Spinal cord (tissue), 9 donors: ENCODE measurements at regions not wholly inside any gene's neighbourhood (a gene's known extent, or its start where the extent isn't known, plus 50 kb on each side); places are given as distances from the start of the nearest gene placed in this dataset.

Source experiments
- DNase-seq, 6 donors: peaks; one replicate each; pipeline versions ENCODE4 v3.0.0 to v3.0.0-alpha.2; 2013 to 2015; ENCODE audit warnings: low spot score in 6 of 6, low read depth in 4 of 6
- H3K27ac ChIP-seq: one replicate; pipeline ENCODE4 v1.5.1; 2013; ENCODE audit warnings: low read depth, low read length, control low read depth
- H3K27me3 ChIP-seq: one replicate; pipeline ENCODE4 v1.6.1; 2013; ENCODE audit warnings: low read length; ENCODE audit not compliant: control insufficient read depth, insufficient read depth
- H3K36me3 ChIP-seq: one replicate; pipeline ENCODE4 v1.6.1; 2013; ENCODE audit warnings: low read length; ENCODE audit not compliant: control insufficient read depth, insufficient read depth
- H3K4me1 ChIP-seq: one replicate; pipeline ENCODE4 v1.6.1; 2013; ENCODE audit warnings: low read length; ENCODE audit not compliant: control insufficient read depth, insufficient read depth
- H3K4me3 ChIP-seq: one replicate; pipeline ENCODE4 v1.5.1; 2013; ENCODE audit warnings: low read depth, low read length, control low read depth
- H3K9me3 ChIP-seq: one replicate; pipeline ENCODE4 v1.6.1; 2013; ENCODE audit warnings: low read length; ENCODE audit not compliant: control insufficient read depth, insufficient read depth
- WGBS: methylation state at CpG from one replicate; pipeline ENCODE4 v1.1.5; 2013; ENCODE audit warnings: missing lambda C conversion rate; ENCODE audit not compliant: insufficient coverage; 5-methylcytosine and 5-hydroxymethylcytosine counted together
- donor health status: healthy.

DNA sequence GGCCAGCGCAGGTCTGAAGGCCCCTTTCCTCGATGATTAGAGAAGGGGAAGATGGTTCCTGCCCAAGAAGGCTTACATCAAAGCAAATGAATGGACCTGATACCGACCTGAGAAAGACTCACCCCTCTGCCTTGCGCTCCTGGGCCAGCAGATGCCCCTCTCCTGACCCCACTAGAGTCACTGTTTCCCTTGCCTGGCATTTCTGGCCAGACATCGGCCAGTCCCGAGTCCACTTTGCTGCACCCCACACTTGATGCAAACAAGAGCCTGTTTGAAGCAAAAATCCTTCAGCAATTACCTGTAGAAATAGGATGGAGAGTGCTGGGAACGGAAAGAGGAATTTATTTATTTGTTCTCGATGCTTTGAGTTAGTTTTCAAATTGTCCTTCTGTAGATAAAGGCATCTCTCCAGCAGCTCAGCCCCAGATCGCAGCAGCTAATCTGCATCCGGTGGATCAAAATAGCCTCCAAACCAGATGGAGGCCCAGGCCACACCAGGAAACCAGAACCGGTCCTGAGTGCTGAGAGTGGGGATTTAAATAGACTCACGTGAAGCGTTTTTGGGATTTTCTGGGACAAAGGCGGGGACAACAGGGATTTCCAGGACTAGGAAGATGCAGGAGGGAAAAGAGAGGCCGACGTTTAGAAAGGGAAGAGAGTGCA lies 148.6 kb downstream of the TRIM29 start:
- peak in 1 of 6 donors; percentile 46 for DNase-seq
- no peaks in the 10 kb centered on the region for H3K27me3 ChIP-seq
- H3K9me3 ChIP-seq, result no peaks in the 10 kb centered on the region
- H3K4me3 ChIP-seq, result no peak overlapping the region
- peaks cover 19% of the 10 kb centered on the region for H3K4me1 ChIP-seq
- H3K27ac ChIP-seq, result no peak overlapping the region
- WGBS, result 78% methylated on average over 13 of the region's 16 CpGs
- no peaks in the 10 kb centered on the region for H3K36me3 ChIP-seq

DNA sequence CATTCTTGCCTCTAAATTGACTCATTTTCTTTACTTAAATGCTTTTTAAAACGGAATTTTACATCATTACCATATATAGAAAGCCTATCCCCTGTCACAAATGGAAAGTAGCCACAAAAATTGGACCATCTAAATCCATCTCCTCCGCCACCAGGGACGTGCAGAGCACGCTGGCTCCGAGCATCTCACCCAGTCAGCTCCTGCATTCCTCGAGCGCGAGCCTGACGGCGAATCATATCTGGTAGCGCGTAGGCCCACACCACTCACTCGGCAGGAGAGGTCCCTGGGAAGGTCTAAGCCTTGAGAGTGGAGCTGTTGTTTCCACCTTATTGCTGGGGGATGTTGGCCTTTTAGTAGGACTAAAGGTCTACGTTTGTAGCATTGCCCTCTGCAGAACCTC lies 152.4 kb downstream of the TRIM29 start:
- Histone ChIP-seq H3K27ac (no peak overlapping the region), H3K9me3 (no peaks in the 10 kb centered on the region), H3K27me3 (no peaks in the 10 kb centered on the region), H3K4me1 (peaks cover 22% of the 10 kb centered on the region), H3K36me3 (no peaks in the 10 kb centered on the region), H3K4me3 (no peak overlapping the region)
- no peak for DNase-seq
- WGBS, result 93% methylated on average over 14 of the region's 14 CpGs

- no CpG with 5 or more reads among the region's 8 CpGs for WGBS
- Histone ChIP-seq H3K4me3 (no peak overlapping the region), H3K27ac (no peak overlapping the region), H3K9me3 (no peaks in the 10 kb centered on the region), H3K4me1 (peaks cover 13% of the 10 kb centered on the region), H3K36me3 (no peaks in the 10 kb centered on the region), H3K27me3 (no peaks in the 10 kb centered on the region)
- no peak for DNase-seq
Measured at GRCh38 chr11:119983816-119984215, 154.1 kb downstream of the TRIM29 start.

DNA sequence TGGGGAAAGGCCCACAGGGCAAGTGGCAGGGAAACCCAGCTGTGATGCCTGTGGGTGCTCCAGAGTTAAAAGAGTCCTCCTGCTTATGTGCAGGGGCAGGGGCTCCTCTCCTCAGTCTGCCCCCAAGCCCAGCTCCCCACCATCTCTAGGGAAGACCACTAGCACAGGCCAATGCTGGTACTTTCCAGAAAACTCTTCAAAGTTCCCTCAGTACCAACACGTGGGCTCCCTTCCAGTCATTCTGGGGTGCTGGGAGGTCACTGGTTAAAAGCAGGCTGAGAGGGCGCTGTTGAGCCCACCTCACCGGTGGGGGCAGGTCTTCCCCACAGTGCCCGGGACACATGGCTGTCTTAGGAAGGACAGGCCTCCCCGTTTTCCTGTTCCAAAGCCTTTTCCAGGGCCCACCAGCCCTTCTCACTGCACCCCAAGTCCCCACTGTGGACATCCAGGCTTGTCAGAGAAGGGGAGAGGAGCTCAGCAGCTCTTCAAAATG lies 154.6 kb downstream of the TRIM29 start:
- H3K9me3 ChIP-seq, result no peaks in the 10 kb centered on the region
- H3K4me3 ChIP-seq, result no peak overlapping the region
- peaks cover 12% of the 10 kb centered on the region for H3K4me1 ChIP-seq
- H3K27me3 ChIP-seq, result no peaks in the 10 kb centered on the region
- no peaks in the 10 kb centered on the region for H3K36me3 ChIP-seq
- WGBS, result 56% methylated on average over 5 of the region's 5 CpGs
- no peak overlapping the region for H3K27ac ChIP-seq
- no peak for DNase-seq

DNA sequence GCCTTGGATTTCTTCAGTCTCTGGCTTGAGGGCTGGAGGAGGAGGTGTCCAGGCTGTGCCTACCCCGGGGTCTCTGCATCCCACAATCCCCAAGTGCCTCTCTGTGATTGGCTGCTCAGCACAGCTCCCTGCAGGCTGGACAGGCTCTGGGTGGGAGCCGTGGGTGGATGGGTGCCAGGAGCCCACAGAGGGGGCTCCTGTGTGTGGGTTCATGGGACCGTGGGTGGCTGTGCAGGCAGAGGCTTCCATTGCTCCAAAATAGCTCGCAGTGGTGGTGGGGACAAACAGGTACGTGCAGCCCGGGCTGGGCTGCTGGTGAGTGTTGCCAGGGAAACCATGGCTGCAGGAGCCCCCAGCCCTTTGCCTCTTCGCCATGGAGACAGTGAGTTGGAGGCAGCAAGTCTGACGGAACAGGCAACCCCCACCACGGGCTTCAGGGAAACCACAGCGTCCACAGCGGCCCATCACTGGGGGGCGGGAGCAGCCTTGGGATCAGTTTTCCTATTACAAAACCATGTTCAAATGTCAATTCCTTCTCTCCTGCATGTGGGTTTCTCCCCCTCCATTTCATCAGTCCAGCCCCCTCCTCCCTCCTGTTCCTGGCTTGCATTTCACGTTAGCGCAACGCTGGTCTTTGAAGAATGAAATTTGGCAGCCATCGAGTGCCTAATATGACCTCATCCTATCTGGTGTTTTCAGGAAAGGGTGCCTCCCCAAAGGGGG lies 155.2 kb downstream of the TRIM29 start:
- 31% methylated on average over 13 of the region's 16 CpGs for WGBS
- no peak overlapping the region for H3K27ac ChIP-seq
- H3K27me3 ChIP-seq, result no peaks in the 10 kb centered on the region
- no peaks in the 10 kb centered on the region for H3K9me3 ChIP-seq
- H3K36me3 ChIP-seq, result no peaks in the 10 kb centered on the region
- peaks cover 13% of the 10 kb centered on the region for H3K4me1 ChIP-seq
- no peak overlapping the region for H3K4me3 ChIP-seq
- peak in 2 of 6 donors; percentile 61 to 68 for DNase-seq

DNA sequence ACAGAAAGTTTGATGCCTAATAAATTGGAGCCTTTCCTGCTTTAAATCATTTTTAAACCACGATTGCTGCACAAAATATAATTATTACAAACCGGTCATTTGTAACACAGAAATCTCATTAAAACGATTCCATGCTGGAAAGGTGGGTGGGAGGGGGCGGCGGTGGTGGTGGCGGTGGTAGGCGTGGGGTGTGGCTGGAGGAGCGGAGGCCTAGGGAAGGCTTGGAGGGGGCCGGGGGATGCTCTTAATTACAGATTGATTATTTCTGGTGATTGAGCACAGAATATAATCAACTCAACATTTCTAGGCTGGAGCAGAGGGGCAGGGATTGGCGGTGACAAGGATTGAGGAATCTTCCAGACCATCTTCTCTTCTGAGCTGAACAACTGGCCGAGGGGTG lies 157.5 kb downstream of the TRIM29 start:
- no peaks in the 10 kb centered on the region for H3K9me3 ChIP-seq
- H3K27ac ChIP-seq, result no peak overlapping the region
- WGBS, result 90% methylated on average over 2 of the region's 11 CpGs
- DNase-seq, result no peak
- no peak overlapping the region for H3K4me3 ChIP-seq
- no peaks in the 10 kb centered on the region for H3K36me3 ChIP-seq
- no peaks in the 10 kb centered on the region for H3K27me3 ChIP-seq
- H3K4me1 ChIP-seq, result peaks cover 26% of the 10 kb centered on the region

DNA sequence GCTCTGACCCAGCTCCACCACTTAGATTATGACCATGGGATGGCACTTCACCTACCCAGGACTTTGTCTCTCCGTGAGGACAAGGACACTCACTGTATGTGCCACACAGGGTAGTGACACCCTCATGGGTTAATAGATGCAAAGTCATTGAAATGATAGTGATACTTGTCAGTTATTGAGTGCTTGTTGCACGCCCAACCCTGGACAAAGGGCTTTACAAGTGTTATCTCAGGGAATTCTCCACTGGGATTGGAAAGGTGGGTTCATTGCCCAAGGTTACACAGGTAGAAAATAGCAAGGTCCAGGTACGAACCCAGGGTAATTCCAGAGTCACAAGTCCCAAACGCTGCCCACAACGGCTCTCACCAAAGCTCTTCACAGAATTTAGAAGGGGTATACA lies 158.2 kb downstream of the TRIM29 start:
- Histone ChIP-seq H3K4me1 (peaks cover 32% of the 10 kb centered on the region), H3K9me3 (no peaks in the 10 kb centered on the region), H3K27me3 (no peaks in the 10 kb centered on the region), H3K36me3 (no peaks in the 10 kb centered on the region), H3K4me3 (no peak overlapping the region), H3K27ac (no peak overlapping the region)
- WGBS, result 89% methylated on average over 5 of the region's 5 CpGs
- DNase-seq, result no peak

GRCh38 chr11:119978696-119979095 lies 159.2 kb downstream of the TRIM29 start:
- no peak overlapping the region for H3K4me3 ChIP-seq
- no peak for DNase-seq
- H3K9me3 ChIP-seq, result no peaks in the 10 kb centered on the region
- H3K36me3 ChIP-seq, result no peaks in the 10 kb centered on the region
- H3K4me1 ChIP-seq, result peaks cover 39% of the 10 kb centered on the region
- 70% methylated on average over 3 of the region's 3 CpGs for WGBS
- H3K27ac ChIP-seq, result no peak overlapping the region
- no peaks in the 10 kb centered on the region for H3K27me3 ChIP-seq

GRCh38 chr11:119977881-119978280 lies 160.0 kb downstream of the TRIM29 start:
- H3K27ac ChIP-seq, result no peak overlapping the region
- no peak for DNase-seq
- H3K27me3 ChIP-seq, result no peaks in the 10 kb centered on the region
- 76% methylated on average over 11 of the region's 12 CpGs for WGBS
- no peaks in the 10 kb centered on the region for H3K36me3 ChIP-seq
- peaks cover 34% of the 10 kb centered on the region for H3K4me1 ChIP-seq
- no peaks in the 10 kb centered on the region for H3K9me3 ChIP-seq
- H3K4me3 ChIP-seq, result no peak overlapping the region

- H3K9me3 ChIP-seq, result no peaks in the 10 kb centered on the region
- H3K4me1 ChIP-seq, result peaks cover 31% of the 10 kb centered on the region
- H3K27me3 ChIP-seq, result no peaks in the 10 kb centered on the region
- no peak for DNase-seq
- 93% methylated on average over 3 of the region's 3 CpGs for WGBS
- H3K27ac ChIP-seq, result no peak overlapping the region
- no peak overlapping the region for H3K4me3 ChIP-seq
- no peaks in the 10 kb centered on the region for H3K36me3 ChIP-seq
Measured at GRCh38 chr11:119977561-119977860, 160.4 kb downstream of the TRIM29 start.
